Skeletal muscle satellite cell (primary cell): ENCODE measurements at regions not wholly inside any gene's neighbourhood (a gene's known extent, or its start where the extent isn't known, plus 50 kb on each side); places are given as distances from the start of the nearest gene placed in this dataset.

Experiments used
- H3K27me3 ChIP-seq: 2 replicates; pipeline ENCODE4 v1.7.0; 2013; ENCODE audit warnings: low read length; ENCODE audit not compliant: control insufficient read depth, insufficient read depth
- H3K36me3 ChIP-seq: 2 replicates; pipeline ENCODE4 v1.7.0; 2013; ENCODE audit warnings: mild to moderate bottlenecking, control low read depth, low read length; ENCODE audit not compliant: insufficient read depth
- H3K4me1 ChIP-seq: 2 replicates; pipeline ENCODE4 v1.7.0; 2013; ENCODE audit warnings: low read length; ENCODE audit not compliant: control insufficient read depth, insufficient read depth
- H3K4me2 ChIP-seq: 2 replicates; pipeline ENCODE4 v1.7.0; 2013; ENCODE audit warnings: mild to moderate bottlenecking, low read length
- H3K4me3 ChIP-seq: 2 replicates; pipeline ENCODE4 v1.7.0; 2013; ENCODE audit warnings: low read length
- H3K9ac ChIP-seq: 2 replicates; pipeline ENCODE4 v1.7.0; 2013; ENCODE audit warnings: mild to moderate bottlenecking, low read depth, low read length, moderate library complexity
- H3K9me3 ChIP-seq: replicated peaks from 2 replicates; pipeline ENCODE4 v1.7.0; 2013; ENCODE audit warnings: mild to moderate bottlenecking, control low read depth, low read length

GRCh38 chr4:134756421-134756820, 554.8 kb upstream of the PABPC4L start:
- H3K36me3 ChIP-seq: no peaks in the 10 kb centered on the region
- no peak overlapping the region for H3K4me2 ChIP-seq
- no peaks in the 10 kb centered on the region for H3K4me1 ChIP-seq
- H3K27me3 ChIP-seq: no peaks in the 10 kb centered on the region
- peaks cover 5% of the 10 kb centered on the region for H3K9me3 ChIP-seq
- no peak overlapping the region for H3K9ac ChIP-seq
- H3K4me3 ChIP-seq: no peak overlapping the region

DNA sequence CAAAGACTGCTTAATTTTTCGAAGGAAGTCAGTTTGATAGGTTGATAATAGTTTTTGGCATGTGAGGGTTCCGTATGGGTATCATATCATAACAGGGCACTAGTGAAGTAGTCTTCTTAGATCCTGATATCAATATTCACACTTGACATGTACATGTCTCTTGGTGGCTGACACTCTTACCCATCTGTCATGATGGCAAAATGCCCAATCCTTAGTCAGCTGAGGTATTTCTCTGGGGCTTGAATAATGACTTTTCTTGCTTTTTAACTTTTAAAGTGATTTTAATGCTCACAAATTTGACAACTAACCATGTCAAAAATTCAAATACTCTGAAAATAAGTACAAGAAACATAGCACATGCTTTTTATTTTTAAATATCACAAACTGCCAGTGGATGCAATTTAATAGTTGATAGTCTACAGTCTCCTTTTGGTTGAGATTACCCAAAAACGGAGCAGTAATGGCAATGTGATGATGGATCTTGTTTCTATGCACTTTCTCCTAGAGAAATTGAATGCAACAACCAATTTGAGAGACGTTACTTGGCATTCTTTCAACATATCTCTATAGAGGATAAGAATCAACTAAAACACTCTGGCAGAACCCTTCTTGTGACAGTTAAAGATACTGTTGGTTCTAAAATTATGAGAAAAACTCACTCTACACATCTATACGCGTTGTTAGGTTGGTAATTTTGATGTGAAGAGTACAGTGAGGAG, 552.9 kb upstream of the PABPC4L start:
- no peak overlapping the region for H3K4me2 ChIP-seq
- H3K36me3 ChIP-seq: no peaks in the 10 kb centered on the region
- no peak overlapping the region for H3K4me3 ChIP-seq
- H3K9me3 ChIP-seq: no peaks in the 10 kb centered on the region
- no peaks in the 10 kb centered on the region for H3K27me3 ChIP-seq
- no peak overlapping the region for H3K9ac ChIP-seq
- no peaks in the 10 kb centered on the region for H3K4me1 ChIP-seq

- Histone ChIP-seq H3K36me3 (no peaks in the 10 kb centered on the region), H3K4me1 (no peaks in the 10 kb centered on the region), H3K9me3 (no peaks in the 10 kb centered on the region), H3K4me2 (no peak overlapping the region), H3K4me3 (no peak overlapping the region), H3K27me3 (no peaks in the 10 kb centered on the region), H3K9ac (no peak overlapping the region)
Observed at GRCh38 chr4:134753390-134753789, 551.8 kb upstream of the PABPC4L start.

- Histone ChIP-seq H3K9ac (no peak overlapping the region), H3K4me2 (no peak overlapping the region), H3K4me1 (no peaks in the 10 kb centered on the region), H3K9me3 (no peaks in the 10 kb centered on the region), H3K27me3 (no peaks in the 10 kb centered on the region), H3K36me3 (no peaks in the 10 kb centered on the region), H3K4me3 (no peak overlapping the region)
Observed at GRCh38 chr4:134747108-134747805, 545.7 kb upstream of the PABPC4L start.

DNA sequence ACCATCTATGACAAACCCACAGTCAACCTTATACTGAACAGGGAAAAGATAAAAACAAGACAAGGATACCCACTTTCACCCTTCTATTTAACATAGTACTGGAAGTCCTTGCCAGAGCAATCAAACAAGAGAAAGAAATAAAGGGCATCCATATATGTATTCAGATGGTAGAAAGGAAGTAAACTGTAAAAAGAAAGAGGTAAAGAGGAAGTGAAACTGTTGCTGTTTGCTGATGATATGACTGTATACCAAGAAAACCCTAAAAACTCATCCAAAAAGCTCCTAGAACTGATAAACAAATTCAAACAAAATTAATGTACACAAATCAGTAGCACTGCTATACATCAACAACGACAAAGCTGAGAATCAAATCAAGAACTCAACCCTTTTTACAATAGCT, 538.7 kb upstream of the PABPC4L start:
- no peaks in the 10 kb centered on the region for H3K9me3 ChIP-seq
- no peak overlapping the region for H3K4me2 ChIP-seq
- no peaks in the 10 kb centered on the region for H3K36me3 ChIP-seq
- no peaks in the 10 kb centered on the region for H3K4me1 ChIP-seq
- no peaks in the 10 kb centered on the region for H3K27me3 ChIP-seq
- H3K4me3 ChIP-seq: no peak overlapping the region
- H3K9ac ChIP-seq: no peak overlapping the region

DNA sequence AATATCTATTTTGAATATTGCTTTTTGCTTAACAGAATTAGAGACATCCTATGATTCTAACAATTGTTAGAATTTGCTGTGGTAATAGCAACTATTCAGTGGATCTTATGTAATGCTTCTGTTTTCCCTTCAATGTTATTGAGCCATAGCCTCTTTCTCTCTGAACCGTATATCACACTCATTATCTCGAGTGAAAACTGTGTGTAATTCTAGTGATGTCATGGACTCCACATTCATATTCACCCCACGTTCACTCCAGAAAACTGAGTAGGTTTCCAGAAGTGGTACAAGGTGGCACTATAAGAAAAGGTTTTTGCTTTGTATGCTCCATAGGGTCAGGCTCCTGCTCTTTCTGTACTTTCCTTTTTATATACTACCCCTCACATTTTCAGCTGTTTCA, 534.3 kb upstream of the PABPC4L start:
- H3K36me3 ChIP-seq: no peaks in the 10 kb centered on the region
- H3K4me2 ChIP-seq: no peak overlapping the region
- H3K9me3 ChIP-seq: no peaks in the 10 kb centered on the region
- H3K27me3 ChIP-seq: no peaks in the 10 kb centered on the region
- no peaks in the 10 kb centered on the region for H3K4me1 ChIP-seq
- no peak overlapping the region for H3K4me3 ChIP-seq
- H3K9ac ChIP-seq: no peak overlapping the region

- H3K36me3 ChIP-seq: no peaks in the 10 kb centered on the region
- H3K4me3 ChIP-seq: no peak overlapping the region
- H3K9ac ChIP-seq: no peak overlapping the region
- H3K9me3 ChIP-seq: no peaks in the 10 kb centered on the region
- no peaks in the 10 kb centered on the region for H3K27me3 ChIP-seq
- H3K4me2 ChIP-seq: no peak overlapping the region
- H3K4me1 ChIP-seq: no peaks in the 10 kb centered on the region
Observed at GRCh38 chr4:134727696-134728095, 526.1 kb upstream of the PABPC4L start.

- no peaks in the 10 kb centered on the region for H3K27me3 ChIP-seq
- no peak overlapping the region for H3K9ac ChIP-seq
- no peak overlapping the region for H3K4me3 ChIP-seq
- H3K36me3 ChIP-seq: no peaks in the 10 kb centered on the region
- no peak overlapping the region for H3K4me2 ChIP-seq
- no peaks in the 10 kb centered on the region for H3K9me3 ChIP-seq
- no peaks in the 10 kb centered on the region for H3K4me1 ChIP-seq
Observed at GRCh38 chr4:134722306-134722705, 520.7 kb upstream of the PABPC4L start.

- no peaks in the 10 kb centered on the region for H3K36me3 ChIP-seq
- no peaks in the 10 kb centered on the region for H3K9me3 ChIP-seq
- no peaks in the 10 kb centered on the region for H3K4me1 ChIP-seq
- H3K27me3 ChIP-seq: no peaks in the 10 kb centered on the region
- no peak overlapping the region for H3K9ac ChIP-seq
- H3K4me3 ChIP-seq: no peak overlapping the region
- no peak overlapping the region for H3K4me2 ChIP-seq
Observed at GRCh38 chr4:134720030-134720429, 518.4 kb upstream of the PABPC4L start.

DNA sequence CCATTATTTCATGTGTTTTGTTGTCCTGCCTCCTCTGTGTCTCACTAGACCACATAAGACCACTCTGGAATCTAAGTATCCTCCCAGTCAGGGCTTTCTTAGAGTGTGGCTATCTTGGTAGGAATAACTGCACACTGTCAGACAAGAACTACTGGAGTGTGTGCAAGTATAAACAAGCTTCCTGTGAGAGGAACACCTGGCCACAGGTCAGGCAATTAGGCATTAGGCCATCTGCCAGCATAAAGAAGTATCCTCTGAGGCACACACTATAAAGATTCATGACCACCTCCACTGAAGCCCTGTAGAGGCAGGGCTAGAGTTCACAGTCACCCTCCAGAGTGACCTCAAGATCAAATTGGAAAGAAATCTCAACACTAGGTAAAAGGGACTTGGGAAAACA, 507.0 kb upstream of the PABPC4L start:
- H3K27me3 ChIP-seq: no peaks in the 10 kb centered on the region
- H3K4me3 ChIP-seq: no peak overlapping the region

GRCh38 chr4:134708026-134708425, 506.4 kb upstream of the PABPC4L start:
- no peaks in the 10 kb centered on the region for H3K27me3 ChIP-seq
- no peak overlapping the region for H3K9ac ChIP-seq
- H3K4me2 ChIP-seq: no peak overlapping the region
- H3K36me3 ChIP-seq: no peaks in the 10 kb centered on the region
- H3K4me1 ChIP-seq: no peaks in the 10 kb centered on the region
- H3K4me3 ChIP-seq: no peak overlapping the region
- H3K9me3 ChIP-seq: peaks cover 5% of the 10 kb centered on the region

More for the DNA sequence above, 507.0 kb upstream of the PABPC4L start:
- Histone ChIP-seq H3K36me3 (no peaks in the 10 kb centered on the region), H3K4me2 (no peak overlapping the region), H3K4me1 (no peaks in the 10 kb centered on the region), H3K9me3 (peaks cover 5% of the 10 kb centered on the region), H3K9ac (no peak overlapping the region)

GRCh38 chr4:134702374-134702773, 500.8 kb upstream of the PABPC4L start:
- Histone ChIP-seq H3K9ac (no peak overlapping the region), H3K27me3 (no peaks in the 10 kb centered on the region), H3K4me1 (no peaks in the 10 kb centered on the region), H3K9me3 (no peaks in the 10 kb centered on the region), H3K4me2 (no peak overlapping the region), H3K4me3 (no peak overlapping the region), H3K36me3 (no peaks in the 10 kb centered on the region)
